ENCODE measurements at regions not wholly inside any gene's neighbourhood (a gene's known extent, or its start where the extent isn't known, plus 50 kb on each side); places are given as distances from the start of the nearest gene placed in this dataset.

- Histone ChIP-seq H2BK5ac (ENCODE audit: low read depth, low read length, poor library complexity, severe bottlenecking) (no peak overlapping the region), H4K20me1 (ENCODE audit: insufficient read depth, low read length) (no peaks in the 10 kb centered on the region), H2AK9ac (replicated peaks; ENCODE audit: low read depth, low read length, poor library complexity) (no peak overlapping the region), H4K8ac (ENCODE audit: low read depth in 2 of 2, low read length in 2 of 2) (peak overlapping the region in 1 of 2 experiments; percentile 14; a peak in 1 of 4 replicates), H3K27me3 (ENCODE audit: control insufficient read depth, insufficient read depth, low read length) (no peaks in the 10 kb centered on the region; the same call in 1 of the 2 replicates), H3K79me1 (ENCODE audit: low read depth in 1 of 2, low read length in 2 of 2) (no peaks in the 10 kb centered on the region), H3K56ac (ENCODE audit: extremely low read depth, insufficient read depth, low read length) (no peak overlapping the region), H2BK15ac (ENCODE audit: low read depth, low read length) (peak overlapping the region; percentile 16; the same call in 1 of the 3 replicates), H2BK20ac (ENCODE audit: low read depth, low read length) (no peak overlapping the region), H3K4me1 (ENCODE audit: control insufficient read depth, insufficient read depth, low read length) (peaks cover 21% of the 10 kb centered on the region), H4K5ac (ENCODE audit: low read depth, low read length) (no peak overlapping the region), H4K91ac (ENCODE audit: insufficient read depth, low read depth, low read length) (no peak overlapping the region), H3K4ac (ENCODE audit: low read depth, low read length) (peak overlapping the region; percentile 27), H3K4me3 (ENCODE audit: insufficient read depth, low read depth, low read length) (no peak overlapping the region), H2AK5ac (ENCODE audit: low read depth, low read length) (no peak overlapping the region; the same call in 1 of the 2 replicates), H3K9me3 (ENCODE audit: control insufficient read depth, insufficient read depth, low read length) (no peaks in the 10 kb centered on the region), H3K36me3 (ENCODE audit: control insufficient read depth, insufficient read depth, low read length) (no peaks in the 10 kb centered on the region), H3K4me2 (ENCODE audit: low read depth, low read length) (no peak overlapping the region), H3K18ac (ENCODE audit: low read depth, low read length) (no peak overlapping the region; the same call in 1 of the 2 replicates), H3K23ac (ENCODE audit: low read depth, low read length) (no peak overlapping the region), H2BK120ac (ENCODE audit: low read depth, low read length) (no peak overlapping the region), H2AFZ (replicated peaks; ENCODE audit: low read length, poor library complexity) (no peak overlapping the region), H3K9ac (ENCODE audit: low read depth, low read length) (no peak overlapping the region), H3K9me1 (ENCODE audit: insufficient read depth, low read length) (peaks cover 15% of the 10 kb centered on the region), H3K27ac (ENCODE audit: insufficient read depth, low read length) (no peak overlapping the region), H3K14ac (replicated peaks; ENCODE audit: low read depth, low read length) (no peak overlapping the region)
- in situ Hi-C loops (cut with MboI; ENCODE audit: low sequenced_read_pairs) = loop anchor here (10.0 kb wide), 1 partner anchor 631 kb away; no protein-coding TSS in a partner anchor
- intact Hi-C loops (cut with micrococcal nuclease) = loop anchor here (1.0 to 10.0 kb wide), 6 partner anchors 121 to 631 kb away; no protein-coding TSS in a partner anchor
- no peak for ATAC-seq (ENCODE audit: low read depth)
- no TSS peak for BruUV-seq (replicated peaks)
- dilution Hi-C loops (cut with HindIII; ENCODE audit: low sequenced_read_pairs, unreplicated experiment) = no loop called here
- 100% methylated on average over 1 of the region's 8 CpGs; no CpG with 5 or more reads in 1 of the 2 experiments for WGBS, 2 experiments (ENCODE audit: extremely low coverage in 2 of 2, insufficient read length in 1 of 2)
- ChIA-PET POLR2A (ENCODE audit: unreplicated experiment) (no interaction called here), CTCF (interaction anchor here (0.6 to 3.1 kb wide), 13 partner anchors 15 to 626 kb away, joined by 3 to 21 read pairs (median 3); no protein-coding TSS in a partner anchor)
- TF ChIP-seq MXI1 (IDR thresholded peaks at IDR 0.05; ENCODE audit: borderline replicate concordance, low read depth, low read length) (no peak), CHD1 (IDR thresholded peaks at IDR 0.05; ENCODE audit: low read depth, low read length) (no peak), RAD21 (IDR thresholded peaks at IDR 0.05; ENCODE audit: low read length) (no peak)
- DNase-seq = no peak
Observed at GRCh38 chr6:16965689-16966088, 136.2 kb upstream of the STMND1 start.
